HUES64 (cell line): ENCODE measurements at regions not wholly inside any gene's neighbourhood (a gene's known extent, or its start where the extent isn't known, plus 50 kb on each side); places are given as distances from the start of the nearest gene placed in this dataset.

Source experiments
- H3K27ac ChIP-seq: 2 replicates; pipeline ENCODE4 v1.7.0; 2013; ENCODE audit warnings: low read depth, low read length, inconsistent platforms
- H3K27me3 ChIP-seq: 2 replicates; pipeline ENCODE4 v1.6.1; 2013; ENCODE audit warnings: mild to moderate bottlenecking, low read length; ENCODE audit not compliant: insufficient read depth
- H3K36me3 ChIP-seq: 2 replicates; pipeline ENCODE4 v1.6.1; 2013; ENCODE audit warnings: mild to moderate bottlenecking, low read length; ENCODE audit not compliant: insufficient read depth
- H3K4me1 ChIP-seq: 2 replicates; pipeline ENCODE4 v1.6.1; 2013; ENCODE audit warnings: mild to moderate bottlenecking, low read length, moderate library complexity; ENCODE audit not compliant: insufficient read depth
- H3K4me3 ChIP-seq: 2 replicates; pipeline ENCODE4 v1.5.1; 2013; ENCODE audit warnings: mild to moderate bottlenecking, low read length, moderate library complexity
- H3K9ac ChIP-seq: 2 replicates; pipeline ENCODE4 v1.6.1; 2013; ENCODE audit warnings: mild to moderate bottlenecking, low read depth, low read length
- H3K9me3 ChIP-seq: 2 replicates; pipeline ENCODE4 v1.6.1; 2013; ENCODE audit warnings: low read depth, low read length; ENCODE audit not compliant: insufficient read depth
- WGBS: fragments of 150-250, 120-280 bp; methylation state at CpG from one replicate; pipeline ENCODE4 v1.1.7; 2013; ENCODE audit warnings: missing lambda C conversion rate; 5-methylcytosine and 5-hydroxymethylcytosine counted together

DNA sequence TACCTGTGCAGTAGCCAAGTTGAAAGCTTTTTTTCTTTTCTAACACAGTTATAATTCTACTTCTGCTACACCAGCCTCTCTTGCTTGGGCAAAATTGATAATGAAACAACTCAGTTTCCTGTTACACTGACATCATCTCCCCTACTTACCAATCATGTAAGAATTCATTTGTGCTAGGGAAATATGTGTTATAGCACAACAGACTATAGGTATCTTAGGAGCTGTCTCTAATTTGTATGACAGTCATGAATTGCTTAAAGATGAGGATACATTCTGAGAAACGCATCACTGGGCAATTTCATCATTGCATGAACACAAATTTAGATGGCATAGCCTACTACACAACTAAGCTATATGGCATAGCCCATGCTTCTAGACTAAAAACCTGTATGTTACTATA is 246.3 kb upstream of the ANKRD50 start:
- H3K36me3 ChIP-seq, result no peaks in the 10 kb centered on the region
- H3K9ac ChIP-seq, result no peak overlapping the region
- WGBS, result 100% methylated on average over 1 of the region's 1 CpG
- no peak overlapping the region for H3K27ac ChIP-seq
- H3K27me3 ChIP-seq, result no peaks in the 10 kb centered on the region
- H3K4me3 ChIP-seq, result no peak overlapping the region
- peaks cover 7% of the 10 kb centered on the region; the same call in 1 of the 2 replicates for H3K4me1 ChIP-seq
- peaks cover 30% of the 10 kb centered on the region for H3K9me3 ChIP-seq

DNA sequence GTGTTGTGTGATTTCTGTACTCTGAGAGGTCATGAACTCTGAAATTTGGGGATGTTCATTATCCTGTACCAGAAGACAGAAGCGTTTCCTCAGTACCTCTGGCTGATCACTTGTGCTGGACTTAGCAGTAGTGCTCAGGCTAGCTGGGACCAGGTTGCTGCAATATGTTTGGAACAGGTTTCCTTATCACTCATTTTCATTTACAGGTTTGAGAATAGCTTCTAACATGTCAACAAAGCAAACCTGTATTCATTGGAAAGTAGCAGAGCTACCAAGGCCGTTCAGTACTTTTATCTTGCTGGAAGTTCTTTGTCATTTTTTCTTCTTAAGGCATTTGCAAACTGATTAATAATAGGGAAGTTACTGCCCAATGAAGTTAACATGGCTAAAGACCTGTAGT is 242.9 kb upstream of the ANKRD50 start:
- no peak overlapping the region for H3K4me3 ChIP-seq
- H3K27me3 ChIP-seq, result no peaks in the 10 kb centered on the region
- H3K27ac ChIP-seq, result no peak overlapping the region
- H3K9ac ChIP-seq, result no peak overlapping the region
- peaks cover 7% of the 10 kb centered on the region; the same call in 1 of the 2 replicates for H3K4me1 ChIP-seq
- H3K9me3 ChIP-seq, result peaks cover 8% of the 10 kb centered on the region
- WGBS, result 92% methylated on average over 2 of the region's 2 CpGs
- no peaks in the 10 kb centered on the region for H3K36me3 ChIP-seq

DNA sequence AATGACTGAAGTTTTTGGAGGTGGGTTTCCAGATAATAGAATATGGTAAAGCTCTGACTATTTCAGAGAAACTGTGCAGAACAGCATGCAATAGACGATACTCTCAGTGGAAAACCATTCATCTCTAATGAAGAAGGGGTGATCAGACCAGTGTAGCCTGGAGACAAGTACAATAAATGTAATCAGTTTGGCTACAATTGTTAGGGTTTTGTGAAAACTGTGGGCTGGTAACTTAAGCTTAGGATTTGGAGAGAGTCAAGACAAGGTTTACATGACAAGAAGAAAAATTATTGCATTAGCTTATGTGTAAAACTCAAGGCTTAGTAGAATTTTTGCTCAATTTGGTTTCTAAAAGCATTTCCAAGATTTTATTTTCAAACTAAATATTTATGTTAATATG is 241.5 kb upstream of the ANKRD50 start:
- Histone ChIP-seq H3K27ac (no peak overlapping the region), H3K4me1 (peaks cover 7% of the 10 kb centered on the region; the same call in 1 of the 2 replicates)

DNA sequence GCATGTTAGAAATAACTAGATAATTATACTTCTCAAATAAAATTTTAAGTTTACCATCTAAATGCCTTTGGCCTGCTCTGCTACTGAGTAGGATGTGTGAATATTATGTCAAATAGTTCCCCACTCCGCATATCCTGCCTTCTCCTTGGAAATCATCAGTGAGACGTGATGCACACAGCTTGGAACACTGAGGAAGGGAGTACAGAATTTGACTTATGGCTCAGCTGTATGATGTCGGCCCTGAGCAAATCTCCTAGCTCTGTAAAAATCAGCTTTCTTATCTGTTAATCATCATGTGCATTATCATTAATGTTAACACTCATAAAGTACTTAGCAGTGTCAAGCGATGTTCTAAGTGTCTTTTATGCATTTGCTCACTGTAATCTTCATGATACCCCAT is 241.0 kb upstream of the ANKRD50 start:
- Histone ChIP-seq H3K4me3 (no peak overlapping the region), H3K9me3 (peaks cover 2% of the 10 kb centered on the region; the same call in 1 of the 2 replicates), H3K9ac (no peak overlapping the region), H3K36me3 (no peaks in the 10 kb centered on the region), H3K27ac (no peak overlapping the region), H3K27me3 (no peaks in the 10 kb centered on the region), H3K4me1 (peaks cover 7% of the 10 kb centered on the region; the same call in 1 of the 2 replicates)
- WGBS, result 87% methylated on average over 4 of the region's 4 CpGs

More for the DNA sequence above, 241.5 kb upstream of the ANKRD50 start:
- Histone ChIP-seq H3K9me3 (peaks cover 2% of the 10 kb centered on the region; the same call in 1 of the 2 replicates), H3K27me3 (no peaks in the 10 kb centered on the region), H3K36me3 (no peaks in the 10 kb centered on the region), H3K9ac (no peak overlapping the region), H3K4me3 (no peak overlapping the region)
- 97% methylated on average over 1 of the region's 1 CpG for WGBS

DNA sequence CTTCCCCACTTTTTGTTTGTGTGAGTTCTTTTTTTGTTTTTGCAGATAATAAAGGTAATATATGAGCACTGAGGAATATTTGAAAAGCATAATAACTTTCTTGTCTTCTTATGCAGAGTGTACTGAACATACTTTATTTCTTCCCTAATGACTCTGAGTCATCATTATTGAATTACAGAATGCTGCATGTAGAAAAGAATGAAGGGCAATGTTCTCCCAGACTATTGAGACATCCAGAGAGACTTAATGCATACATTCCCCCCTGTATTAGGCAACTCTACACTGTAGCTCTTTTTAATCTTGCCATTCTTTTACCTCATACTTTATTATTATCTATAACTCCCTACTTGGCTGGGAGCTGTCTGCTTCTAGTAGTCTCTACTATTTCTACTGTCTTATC is 240.5 kb upstream of the ANKRD50 start:
- no peak overlapping the region for H3K27ac ChIP-seq

DNA sequence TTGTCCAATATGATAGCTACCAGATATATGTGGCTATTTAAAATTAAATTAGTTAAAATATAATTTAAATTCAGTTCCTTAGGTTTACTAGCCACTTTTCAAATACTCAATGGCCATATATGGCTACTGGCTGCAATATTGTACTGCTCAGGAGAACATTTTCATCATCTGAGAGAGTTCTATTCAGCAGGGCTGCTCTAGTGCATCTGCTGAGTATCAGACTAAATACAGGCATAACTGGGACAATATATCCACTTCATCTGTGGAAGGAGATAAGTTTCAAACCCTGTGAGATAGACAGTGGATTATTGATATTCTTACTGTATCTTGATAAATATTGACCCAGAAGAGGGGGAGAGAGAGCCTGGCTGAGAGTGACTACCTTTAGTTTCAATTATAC is 240.1 kb upstream of the ANKRD50 start:
- Histone ChIP-seq H3K27ac (no peak overlapping the region), H3K4me1 (peaks cover 7% of the 10 kb centered on the region; the same call in 1 of the 2 replicates), H3K9me3 (peaks cover 2% of the 10 kb centered on the region; the same call in 1 of the 2 replicates), H3K9ac (no peak overlapping the region), H3K4me3 (no peak overlapping the region), H3K36me3 (no peaks in the 10 kb centered on the region), H3K27me3 (no peaks in the 10 kb centered on the region)

More for the DNA sequence above, 240.5 kb upstream of the ANKRD50 start:
- Histone ChIP-seq H3K36me3 (no peaks in the 10 kb centered on the region), H3K9ac (no peak overlapping the region), H3K4me1 (peaks cover 7% of the 10 kb centered on the region; the same call in 1 of the 2 replicates), H3K9me3 (peaks cover 2% of the 10 kb centered on the region; the same call in 1 of the 2 replicates), H3K27me3 (no peaks in the 10 kb centered on the region), H3K4me3 (no peak overlapping the region)

DNA sequence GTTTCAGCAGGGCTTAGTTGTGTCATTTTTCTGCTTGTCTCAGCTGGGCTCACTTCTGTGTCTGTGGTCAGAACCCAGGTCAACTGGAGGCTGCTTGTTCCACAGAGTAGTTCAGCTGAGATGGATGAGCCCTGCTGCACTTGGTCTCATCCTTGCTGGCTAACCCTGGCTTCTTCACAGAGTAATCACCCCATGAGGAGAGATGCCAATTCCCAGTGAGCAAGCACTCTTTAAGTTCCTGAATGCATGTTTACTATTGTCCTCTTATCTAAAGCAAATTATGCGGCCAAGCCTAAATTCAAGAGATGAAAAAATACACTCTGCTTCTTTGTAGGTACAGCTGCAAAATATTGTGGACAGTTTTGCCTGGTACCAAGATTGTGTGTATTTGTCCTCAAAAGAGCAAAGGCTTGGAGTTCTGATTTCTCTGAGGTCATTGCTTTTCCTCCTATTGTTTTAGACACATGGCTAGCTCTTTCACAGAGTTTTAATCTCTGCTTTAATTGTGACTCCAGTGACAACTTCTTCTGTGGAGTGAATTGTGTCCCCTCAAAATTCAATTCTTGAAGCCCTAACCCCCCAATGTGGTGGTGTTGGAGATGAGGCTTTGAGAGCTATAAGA is 236.6 kb upstream of the ANKRD50 start:
- Histone ChIP-seq H3K27ac (no peak overlapping the region), H3K9ac (no peak overlapping the region), H3K9me3 (peaks cover 2% of the 10 kb centered on the region; the same call in 1 of the 2 replicates), H3K4me1 (no peaks in the 10 kb centered on the region), H3K27me3 (no peaks in the 10 kb centered on the region), H3K4me3 (no peak overlapping the region), H3K36me3 (no peaks in the 10 kb centered on the region)
- 100% methylated on average over 1 of the region's 1 CpG for WGBS

DNA sequence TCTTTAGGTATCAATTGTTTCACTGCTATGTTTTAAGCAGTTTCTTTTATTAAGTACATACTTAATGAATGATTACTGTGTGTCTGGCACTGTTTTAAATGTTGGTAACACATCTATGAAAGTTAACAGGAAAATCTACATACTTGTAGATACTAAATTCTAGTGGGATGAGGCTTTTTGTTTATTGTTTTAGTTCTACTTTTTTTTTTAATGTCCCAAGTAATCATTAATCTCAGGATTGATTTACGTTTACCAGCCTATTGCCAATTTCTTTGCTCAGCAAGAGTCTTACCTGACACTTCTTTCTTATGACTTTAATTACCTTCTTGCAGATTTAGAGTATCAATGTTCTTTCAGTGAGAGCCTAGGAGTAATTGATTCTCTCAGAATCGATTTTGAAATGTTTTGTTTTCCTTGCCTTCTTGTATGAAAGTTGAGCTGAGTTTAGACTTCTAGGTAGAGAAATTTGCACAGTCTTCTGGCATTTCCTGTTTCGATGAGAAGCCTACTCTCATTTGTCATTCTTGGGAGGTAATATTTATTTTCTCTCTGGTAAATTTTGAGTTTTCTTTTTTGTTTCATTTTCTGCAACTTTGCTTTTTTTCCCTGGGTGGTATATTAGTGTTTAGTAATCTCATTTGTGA is 235.2 kb upstream of the ANKRD50 start:
- H3K27me3 ChIP-seq, result no peaks in the 10 kb centered on the region
- H3K36me3 ChIP-seq, result no peaks in the 10 kb centered on the region
- no peak overlapping the region for H3K9ac ChIP-seq
- H3K4me3 ChIP-seq, result no peak overlapping the region
- peaks cover 2% of the 10 kb centered on the region; the same call in 1 of the 2 replicates for H3K9me3 ChIP-seq
- H3K27ac ChIP-seq, result peak overlapping the region; percentile 6; the same call in 1 of the 2 replicates
- H3K4me1 ChIP-seq, result no peaks in the 10 kb centered on the region
- WGBS, result 88% methylated on average over 3 of the region's 3 CpGs

DNA sequence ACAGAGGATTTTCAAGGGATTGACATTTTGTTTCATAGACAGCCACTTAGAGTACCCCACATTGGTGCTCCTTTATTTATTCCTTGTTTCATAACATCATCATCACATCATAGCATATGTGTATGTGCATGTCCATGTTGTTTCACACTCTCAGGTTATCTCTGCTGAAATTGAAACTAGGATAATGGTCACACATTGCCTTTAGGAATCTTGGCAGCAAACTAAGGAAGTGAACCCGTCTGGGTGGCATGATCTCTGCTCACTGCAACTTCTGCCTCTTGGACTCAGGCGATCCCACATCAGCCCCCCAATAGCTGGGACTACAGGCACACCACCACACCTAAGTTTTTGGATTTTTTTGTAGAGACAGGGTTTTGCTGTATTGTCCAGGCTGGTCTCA is 234.2 kb upstream of the ANKRD50 start:
- peaks cover 2% of the 10 kb centered on the region; the same call in 1 of the 2 replicates for H3K9me3 ChIP-seq
- H3K4me3 ChIP-seq, result no peak overlapping the region
- no peak overlapping the region for H3K27ac ChIP-seq
- no peaks in the 10 kb centered on the region for H3K4me1 ChIP-seq
- no peaks in the 10 kb centered on the region for H3K36me3 ChIP-seq
- no peaks in the 10 kb centered on the region for H3K27me3 ChIP-seq
- WGBS, result 80% methylated on average over 2 of the region's 2 CpGs
- no peak overlapping the region for H3K9ac ChIP-seq

DNA sequence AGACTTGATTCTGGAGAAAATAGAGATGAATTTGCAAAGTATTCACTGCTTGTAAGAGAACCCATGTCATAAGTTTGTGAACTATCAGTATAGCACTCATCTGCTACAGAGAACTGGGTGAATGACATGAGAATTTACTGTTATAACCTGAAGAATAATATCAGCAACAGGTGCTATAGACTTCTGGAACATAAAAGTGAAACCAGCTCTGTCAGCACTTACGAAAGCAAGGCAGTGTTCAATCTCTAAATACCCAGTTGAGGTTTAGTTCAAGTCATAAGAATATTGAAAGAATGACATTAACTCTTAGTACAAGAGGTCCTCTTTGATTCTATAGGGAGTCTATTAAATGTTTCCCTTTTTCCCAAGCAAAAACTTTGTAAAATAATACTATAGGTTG is 232.9 kb upstream of the ANKRD50 start:
- no peak overlapping the region for H3K9ac ChIP-seq
- H3K27me3 ChIP-seq, result no peaks in the 10 kb centered on the region
- no peaks in the 10 kb centered on the region for H3K36me3 ChIP-seq
- H3K4me1 ChIP-seq, result peaks cover 3% of the 10 kb centered on the region; the same call in 1 of the 2 replicates
- no peak overlapping the region for H3K4me3 ChIP-seq
- 100% methylated on average over 1 of the region's 1 CpG for WGBS
- H3K27ac ChIP-seq, result no peak overlapping the region
- H3K9me3 ChIP-seq, result peaks cover 2% of the 10 kb centered on the region; the same call in 1 of the 2 replicates

DNA sequence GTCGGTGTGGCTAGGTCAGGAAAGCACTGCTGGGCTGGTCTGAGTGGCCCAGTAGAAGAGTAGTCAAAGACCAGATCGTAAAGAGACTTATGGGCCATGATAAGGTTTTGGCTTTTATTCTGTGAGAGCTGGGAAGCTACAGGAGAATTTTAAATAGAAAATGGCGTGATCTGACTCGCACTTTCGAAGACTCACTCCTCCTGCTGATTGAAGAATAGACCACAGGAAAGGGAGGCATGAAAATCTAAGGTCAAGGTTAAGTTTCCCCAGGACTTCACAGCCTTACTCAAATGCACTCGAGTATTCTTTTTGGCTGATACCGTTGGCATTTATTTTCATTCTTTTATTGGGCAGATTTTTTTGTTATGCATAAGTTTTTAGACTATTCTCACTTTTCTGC is 231.4 kb upstream of the ANKRD50 start:
- Histone ChIP-seq H3K9ac (no peak overlapping the region), H3K36me3 (no peaks in the 10 kb centered on the region), H3K4me3 (no peak overlapping the region), H3K27ac (no peak overlapping the region), H3K4me1 (peaks cover 6% of the 10 kb centered on the region; the same call in 1 of the 2 replicates), H3K9me3 (no peaks in the 10 kb centered on the region), H3K27me3 (no peaks in the 10 kb centered on the region)
- 82% methylated on average over 6 of the region's 7 CpGs for WGBS
